HCT116 (cell line): ENCODE measurements at regions not wholly inside any gene's neighbourhood (a gene's known extent, or its start where the extent isn't known, plus 50 kb on each side); places are given as distances from the start of the nearest gene placed in this dataset.

Experiments used
- ATAC-seq: fragments of 200-7000 bp; cut with Tn5 transposase; 2 replicates; pipeline ENCODE4 v1.9.1; 2020; ENCODE audit warnings: mild to moderate bottlenecking, moderate library complexity
- BruUV-seq: library from RNA; stranded (reverse); fragments of 400-500 nt; replicated peaks from 2 replicates; lab custom pipeline; 2021; lab: Mats Ljungman, UMichigan
- CTCF ChIA-PET: fragments of 300-600 bp; sonication (Branson Sonifier 250); formaldehyde crosslinking; loops from one replicate; lab custom pipeline; 2021; ENCODE audit warnings: antibody characterized with exemption; lab: Charles Lee
- POLR2A ChIA-PET: fragments of 300-600, 350-600 bp; sonication (Branson Sonifier 250); formaldehyde crosslinking; loops from one replicate; lab custom pipeline; 2021; ENCODE audit warnings: antibody characterized with exemption; lab: Charles Lee
- RAD21 ChIA-PET, 2 experiments: fragments of 300-600 bp; sonication (Branson Sonifier 250); formaldehyde crosslinking; loops; one replicate each; lab custom pipeline; 2023; ENCODE audit warnings: low total read pairs in 2 of 2; ENCODE audit not compliant: uncharacterized antibody in 2 of 2, unreplicated experiment in 2 of 2, low non-redundant PET in 1 of 2; lab: Charles Lee
- DNase-seq: peaks from one replicate; pipeline ENCODE4 v3.0.0-alpha.2; 2010; ENCODE audit warnings: low read depth, low spot score
- H2AFZ ChIP-seq: fragments of 200-600 bp; shearing (Covaris generic), sonication (generic); 2 replicates; pipeline ENCODE4 v1.6.1; 2017; ENCODE audit warnings: low read depth, mixed run types, mixed read lengths, antibody characterized with exemption, low read length; ENCODE audit not compliant: poor library complexity, severe bottlenecking
- H3K27ac ChIP-seq: 2 replicates; pipeline ENCODE4 v1.5.1; 2012; ENCODE audit warnings: low read depth, low read length
- H3K27me3 ChIP-seq: fragments of 200-600 bp; sonication (generic); 2 replicates; pipeline ENCODE4 v1.6.1; 2016; ENCODE audit warnings: mixed run types, low read length, mixed read lengths; ENCODE audit not compliant: insufficient read depth
- H3K36me3 ChIP-seq, 2 experiments: fragments of 200-500 bp in 1 of 2; fragments of 200-600 bp in 1 of 2; sonication (Bioruptor generic) in 1 of 2; sonication (generic) in 1 of 2; 2 replicates each; pipeline versions ENCODE4 v1.5.1 to v1.6.1; 2014 to 2016; ENCODE audit warnings: low read length in 2 of 2, inconsistent platforms in 1 of 2, mixed read lengths in 1 of 2, mixed run types in 1 of 2; ENCODE audit not compliant: insufficient read depth in 2 of 2, control insufficient read depth in 1 of 2
- H3K4me1 ChIP-seq, 2 experiments: fragments of 200-600 bp in 1 of 2; sonication (generic) in 1 of 2; 2 replicates each; pipeline versions ENCODE4 v1.5.1 to v1.6.1; 2012 to 2017; ENCODE audit warnings: low read length in 2 of 2, inconsistent platforms in 1 of 2, mild to moderate bottlenecking in 1 of 2, mixed read lengths in 1 of 2, mixed run types in 1 of 2, moderate library complexity in 1 of 2; ENCODE audit not compliant: insufficient read depth in 2 of 2, control insufficient read depth in 1 of 2
- H3K4me2 ChIP-seq: fragments of 200-600 bp; sonication (generic); 2 replicates; pipeline ENCODE4 v1.6.1; 2017; ENCODE audit warnings: mixed run types, low read length, mixed read lengths
- H3K4me3 ChIP-seq, 2 experiments: fragments of 200-600 bp in 1 of 2; sonication (generic) in 1 of 2; replicated peaks in 1 of 2; 2 replicates each; pipeline ENCODE4 v1.5.1; 2011 to 2016; ENCODE audit warnings: low read length in 2 of 2, control low read depth in 1 of 2, low read depth in 1 of 2, mild to moderate bottlenecking in 1 of 2, mixed read lengths in 1 of 2, mixed run types in 1 of 2
- H3K79me2 ChIP-seq: fragments of 200-600 bp; sonication (generic); 2 replicates; pipeline ENCODE4 v1.6.1; 2017; ENCODE audit warnings: mild to moderate bottlenecking, mixed run types, low read length, moderate library complexity, mixed read lengths; ENCODE audit not compliant: insufficient read depth
- H3K9ac ChIP-seq: fragments of 200-600 bp; sonication (generic); 2 replicates; pipeline ENCODE4 v1.6.1; 2016; ENCODE audit warnings: low read length, mixed read lengths
- H3K9me2 ChIP-seq: fragments of 200-600 bp; sonication (generic), shearing (Covaris generic); 2 replicates; pipeline ENCODE4 v1.6.1; 2017; ENCODE audit warnings: mixed run types, mild to moderate bottlenecking, moderate library complexity; ENCODE audit not compliant: insufficient read depth
- H3K9me3 ChIP-seq, 2 experiments: fragments of 200-500 bp in 1 of 2; fragments of 200-600 bp in 1 of 2; sonication (Bioruptor generic) in 1 of 2; sonication (generic) in 1 of 2; 2 replicates each; pipeline ENCODE4 v1.6.1; 2014 to 2017; ENCODE audit warnings: low read length in 2 of 2, mixed read lengths in 2 of 2, inconsistent platforms in 1 of 2, low read depth in 1 of 2, mild to moderate bottlenecking in 1 of 2, mixed run types in 1 of 2, moderate library complexity in 1 of 2; ENCODE audit not compliant: control insufficient read depth in 1 of 2, insufficient read depth in 1 of 2
- H4K20me1 ChIP-seq: fragments of 200-600 bp; sonication (generic), shearing (Covaris generic); 2 replicates; pipeline ENCODE4 v1.6.1; 2017; ENCODE audit warnings: mixed run types, mild to moderate bottlenecking, moderate library complexity; ENCODE audit not compliant: insufficient read depth
- CBX3 ChIP-seq: IDR thresholded peaks from 2 replicates; pipeline ENCODE4 v1.6.1; 2012; ENCODE audit warnings: low read depth
- CEBPB ChIP-seq: IDR thresholded peaks from 2 replicates; pipeline ENCODE4 v1.6.1; 2012; ENCODE audit warnings: low read depth
- EGR1 ChIP-seq: IDR thresholded peaks from 2 replicates; pipeline ENCODE4 v1.6.1; 2012; ENCODE audit warnings: low read depth
- EZH2 ChIP-seq: fragments of 200-600 bp; sonication (generic); IDR thresholded peaks from 2 replicates; pipeline ENCODE4 v1.6.1; 2017; ENCODE audit warnings: antibody characterized with exemption, mixed run types
- FOSL1 ChIP-seq: IDR thresholded peaks from 2 replicates; pipeline ENCODE4 v1.6.1; 2012; ENCODE audit warnings: low read depth
- JUND ChIP-seq: IDR thresholded peaks from 2 replicates; pipeline ENCODE4 v1.6.1; 2012
- POLR2AphosphoS5 ChIP-seq: IDR thresholded peaks from 2 replicates; pipeline ENCODE4 v1.6.1; 2011; ENCODE audit warnings: mild to moderate bottlenecking, low read depth, low read length, moderate library complexity
- RAD21 ChIP-seq: IDR thresholded peaks from 2 replicates; pipeline ENCODE4 v1.6.1; 2012; ENCODE audit warnings: low read depth, mild to moderate bottlenecking
- SIN3A ChIP-seq: IDR thresholded peaks from 2 replicates; pipeline ENCODE4 v1.6.1; 2012; ENCODE audit warnings: low read depth
- TCF7L2 ChIP-seq: IDR thresholded peaks from 2 replicates; pipeline ENCODE4 v1.7.0; 2011; ENCODE audit warnings: borderline replicate concordance, inconsistent platforms; ENCODE audit not compliant: insufficient read depth, insufficient read length; ENCODE audit errors: extremely low read depth
- YY1 ChIP-seq: IDR thresholded peaks from 2 replicates; pipeline ENCODE4 v1.6.1; 2011; ENCODE audit warnings: low read length, low read depth, moderate library complexity, mild to moderate bottlenecking; ENCODE audit not compliant: insufficient replicate concordance; ENCODE audit errors: extremely low read depth
- ZFX ChIP-seq: fragments of 450-650 bp; IDR thresholded peaks from 2 replicates; pipeline ENCODE4 v1.6.1; 2017
- intact Hi-C: fragments of 100-400 bp; cut with micrococcal nuclease; formaldehyde crosslinking; loops from 2 replicates; pipeline ENCODE4 v1.10.0; 2022
- TF ChIP-seq, protein P1 (sequence below): IDR thresholded peaks from 2 replicates; pipeline ENCODE4 v1.6.1; 2012
- TF ChIP-seq, protein P2 (sequence below): IDR thresholded peaks from 2 replicates; pipeline ENCODE4 v1.6.1; 2012
- TF ChIP-seq, protein P3 (sequence below): IDR thresholded peaks from 2 replicates; pipeline ENCODE4 v1.6.1; 2012; ENCODE audit warnings: low read depth
- TF ChIP-seq, protein P4 (sequence below), 3 experiments: fragments of 200-600 bp in 1 of 3; sonication (generic) in 1 of 3; IDR thresholded peaks in 2 of 3; conservative IDR thresholded peaks in 1 of 3; 2 replicates each; pipeline ENCODE4 v1.5.1; 2012 to 2017; ENCODE audit warnings: low read depth in 2 of 3, low read length in 2 of 3, antibody characterized with exemption in 1 of 3, borderline replicate concordance in 1 of 3, control low read depth in 1 of 3, mild to moderate bottlenecking in 1 of 3, mixed read lengths in 1 of 3, mixed run types in 1 of 3, moderate library complexity in 1 of 3; ENCODE audit not compliant: insufficient read depth in 1 of 3

DNA sequence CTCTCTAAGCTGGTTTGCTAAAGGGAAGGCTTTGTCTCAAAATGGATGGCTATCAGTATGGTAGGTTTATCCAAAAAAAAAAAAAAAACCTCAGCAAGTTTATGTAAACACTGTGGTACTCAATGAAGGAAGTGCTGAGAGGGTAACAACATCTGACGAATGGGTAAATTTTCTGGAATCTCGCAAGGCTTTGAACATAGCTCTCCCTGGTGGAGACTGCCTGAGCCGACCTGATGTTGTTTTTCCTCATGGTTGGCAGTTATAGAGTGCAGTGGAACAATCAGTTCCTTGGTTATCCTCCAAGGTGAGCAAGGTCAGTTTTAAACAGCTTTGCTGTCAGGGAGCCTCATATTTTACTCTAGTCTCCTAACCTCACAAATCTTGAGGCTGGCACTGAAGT is 94.6 kb downstream of the ZPLD1 start:
- ATAC-seq (peak; percentile 81), DNase-seq (peak; percentile 39)
- Histone ChIP-seq H2AFZ (peak overlapping the region; percentile 24), H3K9ac (no peak overlapping the region), H3K4me2 (no peak overlapping the region), H3K9me2 (no peaks in the 10 kb centered on the region), H3K36me3 (no peaks in the 10 kb centered on the region), H3K4me3 (no peak overlapping the region), H3K4me1 (no peaks in the 10 kb centered on the region), H3K79me2 (no peaks in the 10 kb centered on the region), H3K27ac (no peak overlapping the region), H3K27me3 (no peaks in the 10 kb centered on the region), H4K20me1 (no peaks in the 10 kb centered on the region), H3K9me3 (no peaks in the 10 kb centered on the region)
- intact Hi-C loops = loop anchor here (1.0 to 2.0 kb wide), 2 partner anchors 63 to 300 kb away; no protein-coding TSS in a partner anchor
- ChIA-PET RAD21 (interaction anchor here (0.7 to 2.8 kb wide), 3 partner anchors 185 to 301 kb away, joined by 4 to 17 read pairs (median 14); no protein-coding TSS in a partner anchor), POLR2A (interaction anchor here (0.7 to 2.0 kb wide), 2 partner anchors 300 to 690 kb away, joined by 3 to 8 read pairs; no protein-coding TSS in a partner anchor), CTCF (interaction anchor here (0.9 to 6.7 kb wide), 5 partner anchors 17 to 720 kb away, joined by 3 to 67 read pairs (median 4); no protein-coding TSS in a partner anchor)
- no TSS peak for BruUV-seq
- TF ChIP-seq, protein P1, sequence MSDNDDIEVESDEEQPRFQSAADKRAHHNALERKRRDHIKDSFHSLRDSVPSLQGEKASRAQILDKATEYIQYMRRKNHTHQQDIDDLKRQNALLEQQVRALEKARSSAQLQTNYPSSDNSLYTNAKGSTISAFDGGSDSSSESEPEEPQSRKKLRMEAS = no peak
- TF ChIP-seq, protein P2, sequence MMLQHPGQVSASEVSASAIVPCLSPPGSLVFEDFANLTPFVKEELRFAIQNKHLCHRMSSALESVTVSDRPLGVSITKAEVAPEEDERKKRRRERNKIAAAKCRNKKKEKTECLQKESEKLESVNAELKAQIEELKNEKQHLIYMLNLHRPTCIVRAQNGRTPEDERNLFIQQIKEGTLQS = no peak
- TF ChIP-seq FOSL1 (no peak), RAD21 (peak; percentile 83), SIN3A (no peak), YY1 (no peak), ZFX (no peak), POLR2AphosphoS5 (no peak), CBX3 (no peak), CEBPB (no peak), EGR1 (no peak), EZH2 (no peak), JUND (no peak), TCF7L2 (no peak)
- TF ChIP-seq, protein P3, sequence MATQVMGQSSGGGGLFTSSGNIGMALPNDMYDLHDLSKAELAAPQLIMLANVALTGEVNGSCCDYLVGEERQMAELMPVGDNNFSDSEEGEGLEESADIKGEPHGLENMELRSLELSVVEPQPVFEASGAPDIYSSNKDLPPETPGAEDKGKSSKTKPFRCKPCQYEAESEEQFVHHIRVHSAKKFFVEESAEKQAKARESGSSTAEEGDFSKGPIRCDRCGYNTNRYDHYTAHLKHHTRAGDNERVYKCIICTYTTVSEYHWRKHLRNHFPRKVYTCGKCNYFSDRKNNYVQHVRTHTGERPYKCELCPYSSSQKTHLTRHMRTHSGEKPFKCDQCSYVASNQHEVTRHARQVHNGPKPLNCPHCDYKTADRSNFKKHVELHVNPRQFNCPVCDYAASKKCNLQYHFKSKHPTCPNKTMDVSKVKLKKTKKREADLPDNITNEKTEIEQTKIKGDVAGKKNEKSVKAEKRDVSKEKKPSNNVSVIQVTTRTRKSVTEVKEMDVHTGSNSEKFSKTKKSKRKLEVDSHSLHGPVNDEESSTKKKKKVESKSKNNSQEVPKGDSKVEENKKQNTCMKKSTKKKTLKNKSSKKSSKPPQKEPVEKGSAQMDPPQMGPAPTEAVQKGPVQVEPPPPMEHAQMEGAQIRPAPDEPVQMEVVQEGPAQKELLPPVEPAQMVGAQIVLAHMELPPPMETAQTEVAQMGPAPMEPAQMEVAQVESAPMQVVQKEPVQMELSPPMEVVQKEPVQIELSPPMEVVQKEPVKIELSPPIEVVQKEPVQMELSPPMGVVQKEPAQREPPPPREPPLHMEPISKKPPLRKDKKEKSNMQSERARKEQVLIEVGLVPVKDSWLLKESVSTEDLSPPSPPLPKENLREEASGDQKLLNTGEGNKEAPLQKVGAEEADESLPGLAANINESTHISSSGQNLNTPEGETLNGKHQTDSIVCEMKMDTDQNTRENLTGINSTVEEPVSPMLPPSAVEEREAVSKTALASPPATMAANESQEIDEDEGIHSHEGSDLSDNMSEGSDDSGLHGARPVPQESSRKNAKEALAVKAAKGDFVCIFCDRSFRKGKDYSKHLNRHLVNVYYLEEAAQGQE = no peak
- TF ChIP-seq, protein P4, sequence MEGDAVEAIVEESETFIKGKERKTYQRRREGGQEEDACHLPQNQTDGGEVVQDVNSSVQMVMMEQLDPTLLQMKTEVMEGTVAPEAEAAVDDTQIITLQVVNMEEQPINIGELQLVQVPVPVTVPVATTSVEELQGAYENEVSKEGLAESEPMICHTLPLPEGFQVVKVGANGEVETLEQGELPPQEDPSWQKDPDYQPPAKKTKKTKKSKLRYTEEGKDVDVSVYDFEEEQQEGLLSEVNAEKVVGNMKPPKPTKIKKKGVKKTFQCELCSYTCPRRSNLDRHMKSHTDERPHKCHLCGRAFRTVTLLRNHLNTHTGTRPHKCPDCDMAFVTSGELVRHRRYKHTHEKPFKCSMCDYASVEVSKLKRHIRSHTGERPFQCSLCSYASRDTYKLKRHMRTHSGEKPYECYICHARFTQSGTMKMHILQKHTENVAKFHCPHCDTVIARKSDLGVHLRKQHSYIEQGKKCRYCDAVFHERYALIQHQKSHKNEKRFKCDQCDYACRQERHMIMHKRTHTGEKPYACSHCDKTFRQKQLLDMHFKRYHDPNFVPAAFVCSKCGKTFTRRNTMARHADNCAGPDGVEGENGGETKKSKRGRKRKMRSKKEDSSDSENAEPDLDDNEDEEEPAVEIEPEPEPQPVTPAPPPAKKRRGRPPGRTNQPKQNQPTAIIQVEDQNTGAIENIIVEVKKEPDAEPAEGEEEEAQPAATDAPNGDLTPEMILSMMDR (IDR thresholded peaks at IDR 0.05 in 2 of 3, conservative IDR thresholded peaks at IDR 0.05 in 1 of 3; ENCODE audit: borderline replicate concordance in 1 of 3, insufficient read depth in 1 of 3, low read depth in 2 of 3, low read length in 2 of 3) = peak; percentile 51 to 61 (median 59); a peak in 5 of 6 replicates
